ENCODE measurements at regions not wholly inside any gene's neighbourhood (a gene's known extent, or its start where the extent isn't known, plus 50 kb on each side); places are given as distances from the start of the nearest gene placed in this dataset.
A peak's percentile ranks its signal among the peaks of the same experiment; 100 is the strongest.

- DNase-seq, result no peak
Observed at GRCh38 chr2:52210611-52211010, 1178.7 kb upstream of the NRXN1 start.

DNA sequence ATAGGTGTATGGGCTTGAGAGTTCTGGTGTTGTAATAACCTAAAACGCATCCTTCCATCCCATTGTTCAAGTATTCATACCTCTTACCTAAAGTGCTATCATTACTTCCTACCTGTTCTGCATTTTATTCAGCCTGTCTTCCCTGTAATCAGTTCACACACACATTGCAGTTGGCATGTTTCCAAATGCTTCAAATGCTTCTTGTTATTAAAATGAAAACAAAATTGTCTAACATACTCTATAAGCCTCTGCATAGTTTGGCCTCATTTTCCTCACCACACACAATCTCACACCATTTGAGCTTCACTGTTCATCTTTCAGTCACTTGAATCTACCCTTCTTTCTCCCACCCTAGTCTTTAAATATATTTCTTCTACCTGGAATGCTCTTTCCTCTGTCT lies 1178.2 kb upstream of the NRXN1 start:
- DNase-seq, result no peak

DNA sequence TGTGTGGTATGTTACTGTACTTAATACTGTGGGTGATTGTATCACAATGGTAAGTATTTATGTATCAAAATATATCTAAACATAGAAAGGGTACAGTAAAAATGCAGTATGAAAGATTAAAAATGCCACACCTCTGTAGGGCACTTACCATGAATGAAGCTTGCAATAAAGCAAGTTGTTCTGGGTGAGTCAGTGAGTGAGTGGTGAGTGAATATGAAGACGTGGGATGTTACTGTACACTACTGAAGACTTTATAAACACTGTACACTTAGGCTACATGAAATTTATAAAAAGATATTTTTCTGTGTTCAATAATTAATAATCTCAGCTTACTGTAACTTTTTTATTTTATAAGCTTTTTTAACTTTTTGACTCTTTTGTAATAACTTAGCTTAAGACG lies 1162.4 kb upstream of the NRXN1 start:
- no peak for DNase-seq

- DNase-seq, result no peak
Observed at GRCh38 chr2:52193804-52194203, 1161.9 kb upstream of the NRXN1 start.

GRCh38 chr2:52192656-52193055 lies 1160.7 kb upstream of the NRXN1 start:
- DNase-seq, result no peak

- peak; percentile 10 for DNase-seq
Observed at GRCh38 chr2:52181080-52181479, 1149.1 kb upstream of the NRXN1 start.

GRCh38 chr2:52178845-52179244 lies 1146.9 kb upstream of the NRXN1 start:
- DNase-seq, result no peak

- no peak for DNase-seq
Observed at GRCh38 chr2:52145005-52145404, 1113.1 kb upstream of the NRXN1 start.

- DNase-seq, result no peak
Observed at GRCh38 chr2:52144590-52144989, 1112.7 kb upstream of the NRXN1 start.

GRCh38 chr2:52141076-52141475 lies 1109.1 kb upstream of the NRXN1 start:
- DNase-seq, result no peak

DNA sequence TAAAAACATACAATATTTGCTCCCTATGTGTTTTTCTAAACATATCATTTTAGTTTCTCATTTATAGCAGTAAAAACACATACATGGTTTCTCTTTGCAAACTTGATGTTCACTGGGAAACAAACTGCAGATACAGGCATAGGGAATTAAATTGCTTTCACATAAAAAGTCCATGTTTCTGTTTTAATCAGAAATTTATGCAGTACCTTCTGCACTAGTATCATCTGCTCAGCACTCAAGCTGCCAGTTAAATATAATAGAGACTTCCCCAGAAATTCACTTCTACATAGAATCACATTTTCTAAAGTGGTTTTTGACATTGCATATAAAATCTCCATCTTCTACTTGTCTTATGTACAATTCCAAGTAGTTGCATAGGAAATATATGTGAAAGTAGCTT lies 1107.3 kb upstream of the NRXN1 start:
- DNase-seq, result no peak

GRCh38 chr2:52135235-52135634 lies 1103.3 kb upstream of the NRXN1 start:
- DNase-seq, result peak; percentile 3

GRCh38 chr2:52128081-52128480 lies 1096.1 kb upstream of the NRXN1 start:
- DNase-seq, result no peak

- DNase-seq, result no peak
Observed at GRCh38 chr2:52127527-52127926, 1095.6 kb upstream of the NRXN1 start.

DNA sequence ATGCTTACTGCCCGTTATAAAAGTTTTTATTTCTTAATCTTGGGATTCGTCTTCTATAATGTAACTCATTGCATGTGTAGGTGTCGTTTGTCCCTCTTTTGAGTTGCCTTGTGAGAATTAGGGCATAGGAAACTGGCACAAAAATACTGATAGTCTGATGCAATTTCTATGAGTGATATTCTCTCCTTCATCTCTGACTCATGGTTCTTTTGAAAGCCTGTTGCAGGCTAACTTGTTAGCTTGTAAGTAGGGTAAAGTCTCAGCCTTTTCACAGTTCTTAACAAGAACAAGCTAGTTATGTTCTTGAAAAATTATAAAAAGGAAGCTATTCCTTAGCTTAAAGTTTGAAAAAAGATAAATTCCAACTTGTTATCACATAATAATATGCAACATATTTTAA lies 1085.4 kb upstream of the NRXN1 start:
- no peak for DNase-seq

GRCh38 chr2:52115750-52116149 lies 1083.8 kb upstream of the NRXN1 start:
- DNase-seq, result no peak

GRCh38 chr2:52113338-52113737 lies 1081.4 kb upstream of the NRXN1 start:
- DNase-seq, result no peak

GRCh38 chr2:52112141-52112540 lies 1080.2 kb upstream of the NRXN1 start:
- no peak for DNase-seq

DNA sequence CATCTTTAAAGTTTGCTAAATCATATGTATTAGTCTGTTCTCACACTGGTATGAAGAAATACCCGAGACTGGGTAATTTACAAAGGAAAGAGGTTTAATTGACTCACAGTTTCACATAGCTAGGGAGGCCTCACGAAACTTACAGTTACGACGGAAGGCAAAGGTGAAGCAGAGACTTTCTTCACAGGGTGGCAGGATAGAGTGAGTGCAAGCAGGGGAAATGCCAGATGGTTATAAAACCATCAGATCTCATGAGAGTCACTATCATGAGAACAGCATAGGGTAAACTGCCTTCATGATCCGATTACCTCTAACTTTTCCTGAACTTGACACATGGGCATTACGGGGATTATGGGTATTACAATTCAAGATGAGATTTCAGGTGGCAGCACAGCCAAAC lies 1075.2 kb upstream of the NRXN1 start:
- no peak for DNase-seq

DNA sequence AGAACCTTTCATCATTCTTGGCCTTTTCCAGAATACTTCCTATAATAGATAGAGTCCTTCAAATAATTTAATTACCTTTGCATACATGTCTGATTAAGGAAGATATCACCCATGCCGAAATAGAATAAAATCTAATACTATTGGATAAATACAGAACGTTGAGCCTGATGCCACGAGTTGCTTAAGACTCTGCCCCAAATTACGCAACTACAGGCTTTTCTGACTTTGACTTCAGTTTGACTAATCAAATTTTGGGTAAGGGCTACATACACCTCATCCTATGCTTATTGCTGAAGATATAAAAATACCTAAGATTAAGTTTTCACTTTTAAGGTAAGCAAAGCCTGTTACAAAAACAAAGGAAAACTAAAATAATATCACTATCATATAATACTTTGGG lies 1065.1 kb upstream of the NRXN1 start:
- DNase-seq, result no peak

DNA sequence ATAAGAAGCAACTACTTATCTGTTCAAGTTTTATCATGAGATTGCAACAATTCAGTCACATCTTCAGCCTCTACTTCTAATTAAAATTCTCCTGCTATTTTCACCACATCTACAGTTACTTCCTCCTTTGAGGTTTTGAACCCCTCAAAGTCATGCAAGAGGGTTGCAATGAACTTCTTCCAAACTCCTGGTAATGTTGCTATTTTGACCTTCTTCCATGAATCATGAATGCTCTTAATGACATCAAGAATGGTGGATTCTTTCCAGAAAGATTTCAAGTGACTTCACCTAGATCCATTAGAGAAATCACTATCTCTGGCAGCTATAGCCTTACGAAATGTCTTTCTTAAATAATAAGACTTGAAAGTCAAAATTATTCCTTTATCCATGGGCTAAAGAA lies 1052.8 kb upstream of the NRXN1 start:
- no peak for DNase-seq

- DNase-seq, result no peak
Observed at GRCh38 chr2:52083214-52083613, 1051.3 kb upstream of the NRXN1 start.

DNA sequence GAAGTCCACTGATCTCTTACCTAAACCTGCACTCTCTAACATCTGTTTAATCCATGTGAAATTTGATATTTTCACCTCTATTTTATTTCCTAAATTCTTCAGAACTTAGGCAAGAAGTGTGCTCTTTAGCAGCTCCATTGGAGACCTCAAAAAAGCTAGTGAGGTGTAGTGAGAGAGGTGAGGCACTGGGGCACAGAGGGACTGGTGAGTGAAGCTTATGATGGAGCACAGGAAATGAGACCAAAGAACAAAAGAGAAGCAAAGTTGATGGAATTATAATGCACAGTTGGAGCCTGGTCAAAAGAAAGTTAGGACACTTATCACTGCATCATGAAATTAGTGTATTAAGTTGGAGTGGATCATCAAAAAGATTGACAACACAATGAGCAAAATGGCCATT lies 1050.7 kb upstream of the NRXN1 start:
- DNase-seq, result no peak

GRCh38 chr2:52079602-52080001 lies 1047.7 kb upstream of the NRXN1 start:
- no peak for DNase-seq

DNA sequence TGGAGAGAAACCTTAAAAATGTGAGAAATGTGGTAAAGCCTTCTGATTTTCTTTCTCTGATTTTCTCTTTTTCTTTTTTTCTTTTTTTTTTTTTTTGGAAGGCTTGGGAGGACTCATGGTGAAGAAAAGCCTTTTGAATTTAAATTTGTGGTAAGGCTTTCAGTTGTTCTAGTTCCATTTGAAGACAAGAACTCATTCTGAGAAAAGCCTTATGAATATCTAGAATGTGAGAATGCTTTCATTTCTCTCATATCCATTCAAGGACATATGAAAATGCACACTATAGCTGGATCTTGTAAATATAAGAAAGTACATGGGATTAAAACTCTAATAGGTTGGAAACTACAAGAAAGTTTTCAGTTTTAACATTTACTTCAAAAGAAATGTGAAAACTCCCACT lies 1045.2 kb upstream of the NRXN1 start:
- DNase-seq, result no peak

DNA sequence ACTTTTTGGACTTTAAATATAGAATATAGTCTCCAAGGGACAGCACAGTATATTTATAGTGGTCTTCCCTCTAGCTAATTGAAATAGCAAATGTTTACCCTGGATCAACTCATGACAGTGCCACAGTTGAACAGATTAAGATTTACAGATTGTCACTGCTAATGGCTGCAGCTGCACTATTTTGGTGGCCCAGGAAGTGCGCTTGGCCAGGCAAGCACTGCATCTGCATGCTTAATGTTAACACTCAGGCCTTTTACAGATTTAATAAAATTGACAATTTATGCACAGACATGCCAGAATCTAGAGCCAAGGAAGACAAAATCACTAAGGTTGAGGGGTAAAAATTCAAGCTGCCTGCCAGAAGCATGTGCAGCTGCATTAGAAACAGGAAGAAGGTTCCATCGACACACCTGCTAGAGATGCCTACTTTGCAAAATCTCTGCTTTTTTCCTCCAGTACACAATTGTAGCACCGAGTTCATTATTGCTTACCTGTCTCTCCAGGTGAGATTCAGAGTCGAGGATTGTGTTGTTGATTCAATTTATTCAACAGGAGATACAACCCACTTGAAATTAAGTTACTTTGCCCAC lies 1042.3 kb upstream of the NRXN1 start:
- DNase-seq, result no peak

Measured in hematopoietic multipotent progenitor cell treated with erythropoietin and hydrocortisone succinate and interleukin-3 and kit ligand, for 4 days (in vitro differentiated cells).